ENCODE measurements at regions not wholly inside any gene's neighbourhood (a gene's known extent, or its start where the extent isn't known, plus 50 kb on each side); places are given as distances from the start of the nearest gene placed in this dataset.

DNA sequence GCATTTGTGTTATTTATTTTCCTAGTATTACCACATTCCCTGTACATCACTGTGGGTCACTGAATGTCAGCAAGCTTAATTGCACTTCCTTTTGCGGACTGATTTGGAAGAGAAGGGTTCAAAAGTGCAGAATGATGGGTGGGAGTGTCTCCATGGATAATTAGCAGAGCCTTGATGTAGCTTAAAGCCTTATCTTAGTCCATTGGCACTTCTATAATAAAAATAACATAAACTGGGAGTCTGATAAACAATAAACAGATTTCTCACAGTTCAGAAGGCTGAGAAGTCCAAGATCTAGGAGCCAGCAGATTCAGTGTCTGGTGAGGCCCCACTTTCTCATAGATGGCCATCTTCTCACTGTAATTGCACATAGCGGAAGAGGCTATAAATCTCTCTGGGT is 501.1 kb upstream of the POU3F2 start:
- ATAC-seq: no peak
- TF ChIP-seq OSR1 (CRISPR knock-in tag; IDR thresholded peaks at IDR 0.05) (no peak), ZNF565 (CRISPR knock-in tag; conservative IDR thresholded peaks at IDR 0.05; ENCODE audit: low read depth) (no peak), RARB (CRISPR knock-in tag; IDR thresholded peaks at IDR 0.05) (no peak), GLIS3 (CRISPR knock-in tag; IDR thresholded peaks at IDR 0.05) (no peak), ESRRG (CRISPR knock-in tag; IDR thresholded peaks at IDR 0.05) (no peak), PPARA (CRISPR knock-in tag; IDR thresholded peaks at IDR 0.05; ENCODE audit: borderline replicate concordance) (no peak), CSDC2 (CRISPR knock-in tag; IDR thresholded peaks at IDR 0.05) (no peak), ZNF8 (CRISPR knock-in tag; IDR thresholded peaks at IDR 0.05) (no peak), CSRNP3 (CRISPR knock-in tag; IDR thresholded peaks at IDR 0.05) (no peak), ZFP3 (CRISPR knock-in tag; IDR thresholded peaks at IDR 0.05) (no peak), TSHZ2 (CRISPR knock-in tag; IDR thresholded peaks at IDR 0.05) (no peak)
- TF ChIP-seq, protein P1, sequence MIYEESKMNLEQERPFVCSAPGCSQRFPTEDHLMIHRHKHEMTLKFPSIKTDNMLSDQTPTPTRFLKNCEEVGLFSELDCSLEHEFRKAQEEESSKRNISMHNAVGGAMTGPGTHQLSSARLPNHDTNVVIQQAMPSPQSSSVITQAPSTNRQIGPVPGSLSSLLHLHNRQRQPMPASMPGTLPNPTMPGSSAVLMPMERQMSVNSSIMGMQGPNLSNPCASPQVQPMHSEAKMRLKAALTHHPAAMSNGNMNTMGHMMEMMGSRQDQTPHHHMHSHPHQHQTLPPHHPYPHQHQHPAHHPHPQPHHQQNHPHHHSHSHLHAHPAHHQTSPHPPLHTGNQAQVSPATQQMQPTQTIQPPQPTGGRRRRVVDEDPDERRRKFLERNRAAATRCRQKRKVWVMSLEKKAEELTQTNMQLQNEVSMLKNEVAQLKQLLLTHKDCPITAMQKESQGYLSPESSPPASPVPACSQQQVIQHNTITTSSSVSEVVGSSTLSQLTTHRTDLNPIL (CRISPR knock-in tag; IDR thresholded peaks at IDR 0.05; ENCODE audit: low read depth): no peak
- TF ChIP-seq, protein P2, sequence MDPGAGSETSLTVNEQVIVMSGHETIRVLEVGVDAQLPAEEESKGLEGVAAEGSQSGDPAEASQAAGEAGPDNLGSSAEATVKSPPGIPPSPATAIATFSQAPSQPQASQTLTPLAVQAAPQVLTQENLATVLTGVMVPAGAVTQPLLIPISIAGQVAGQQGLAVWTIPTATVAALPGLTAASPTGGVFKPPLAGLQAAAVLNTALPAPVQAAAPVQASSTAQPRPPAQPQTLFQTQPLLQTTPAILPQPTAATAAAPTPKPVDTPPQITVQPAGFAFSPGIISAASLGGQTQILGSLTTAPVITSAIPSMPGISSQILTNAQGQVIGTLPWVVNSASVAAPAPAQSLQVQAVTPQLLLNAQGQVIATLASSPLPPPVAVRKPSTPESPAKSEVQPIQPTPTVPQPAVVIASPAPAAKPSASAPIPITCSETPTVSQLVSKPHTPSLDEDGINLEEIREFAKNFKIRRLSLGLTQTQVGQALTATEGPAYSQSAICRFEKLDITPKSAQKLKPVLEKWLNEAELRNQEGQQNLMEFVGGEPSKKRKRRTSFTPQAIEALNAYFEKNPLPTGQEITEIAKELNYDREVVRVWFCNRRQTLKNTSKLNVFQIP (CRISPR knock-in tag; IDR thresholded peaks at IDR 0.05; ENCODE audit: borderline replicate concordance, low read depth): no peak

DNA sequence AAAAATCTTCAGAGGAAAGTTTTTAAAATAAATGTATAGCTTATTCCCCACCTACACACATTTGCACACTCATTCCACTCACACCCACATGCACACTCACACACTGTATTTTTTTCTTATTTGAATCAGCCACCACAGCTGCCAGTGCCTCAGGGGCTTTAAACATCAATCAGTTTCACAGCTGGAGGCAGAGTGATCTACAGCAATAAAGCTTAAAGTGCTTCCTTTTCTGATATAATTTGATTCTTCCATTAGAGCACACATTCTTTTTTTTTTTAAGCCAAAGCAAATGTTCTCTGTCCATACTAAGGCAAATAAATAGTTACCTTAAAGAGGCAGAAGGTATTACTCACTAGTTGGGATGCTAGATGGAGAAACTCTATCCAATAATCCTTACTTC is 498.8 kb upstream of the POU3F2 start:
- TF ChIP-seq SNAI2 (CRISPR knock-in tag; IDR thresholded peaks at IDR 0.05) (no peak), PPARA (CRISPR knock-in tag; IDR thresholded peaks at IDR 0.05; ENCODE audit: borderline replicate concordance) (no peak), TCF4 (CRISPR knock-in tag; IDR thresholded peaks at IDR 0.05; ENCODE audit: borderline replicate concordance) (no peak), ZFP3 (CRISPR knock-in tag; IDR thresholded peaks at IDR 0.05) (no peak), RARB (CRISPR knock-in tag; IDR thresholded peaks at IDR 0.05) (no peak), TSHZ2 (CRISPR knock-in tag; IDR thresholded peaks at IDR 0.05) (no peak), ZC3H10 (CRISPR knock-in tag; IDR thresholded peaks at IDR 0.05) (no peak), ESRRG (CRISPR knock-in tag; IDR thresholded peaks at IDR 0.05) (no peak), CSDC2 (CRISPR knock-in tag; IDR thresholded peaks at IDR 0.05) (no peak), GLIS3 (CRISPR knock-in tag; IDR thresholded peaks at IDR 0.05) (no peak), OSR1 (CRISPR knock-in tag; IDR thresholded peaks at IDR 0.05) (no peak), ZFP30 (CRISPR knock-in tag; IDR thresholded peaks at IDR 0.05) (no peak), CSRNP3 (CRISPR knock-in tag; IDR thresholded peaks at IDR 0.05) (no peak), TOX (CRISPR knock-in tag; IDR thresholded peaks at IDR 0.05; ENCODE audit: borderline replicate concordance) (no peak), ZNF70 (CRISPR knock-in tag; IDR thresholded peaks at IDR 0.05) (no peak), ARNTL (CRISPR knock-in tag; IDR thresholded peaks at IDR 0.05; ENCODE audit: borderline replicate concordance, low read depth) (no peak), ISL1 (CRISPR knock-in tag; IDR thresholded peaks at IDR 0.05) (no peak), ZNF8 (CRISPR knock-in tag; IDR thresholded peaks at IDR 0.05) (no peak)
- TF ChIP-seq, protein P2 (CRISPR knock-in tag; IDR thresholded peaks at IDR 0.05; ENCODE audit: borderline replicate concordance, low read depth): no peak
- TF ChIP-seq, protein P1 (CRISPR knock-in tag; IDR thresholded peaks at IDR 0.05; ENCODE audit: low read depth): no peak
- ATAC-seq: no peak

All from SK-N-SH treated with all-trans-retinoic acid at 6 μM for 48 hours (cell line).